Prostate gland (tissue), 2 donors: ENCODE measurements at regions not wholly inside any gene's neighbourhood (a gene's known extent, or its start where the extent isn't known, plus 50 kb on each side); places are given as distances from the start of the nearest gene placed in this dataset.

Experiments
- DNase-seq: peaks from one replicate; pipeline ENCODE4 v3.0.0-alpha.2; 2019; ENCODE audit warnings: low spot score
- H3K27ac ChIP-seq, 2 donors: fragments of 200-600 bp; sonication (generic); 2 replicates each; pipeline ENCODE4 v1.5.1; 2017 to 2019
- H3K27me3 ChIP-seq: fragments of 200-600 bp; sonication (generic); replicated peaks from 2 replicates; pipeline ENCODE4 v1.5.1; 2019; ENCODE audit not compliant: insufficient read depth
- H3K36me3 ChIP-seq, 2 donors: fragments of 200-600 bp; sonication (generic); 1 replicate in 1 of 2; 2 replicates in 1 of 2; pipeline versions ENCODE4 v1.5.1 to v1.8.1; 2017 to 2019
- H3K4me1 ChIP-seq: fragments of 200-600 bp; sonication (generic); replicated peaks from 2 replicates; pipeline ENCODE4 v1.5.1; 2019
- H3K4me3 ChIP-seq, 2 donors: fragments of 200-600 bp; sonication (generic); 2 replicates each; pipeline ENCODE4 v1.5.1; 2017 to 2019
- H3K9me3 ChIP-seq: fragments of 200-600 bp; sonication (generic); 2 replicates; pipeline ENCODE4 v1.5.1; 2017
- CTCF ChIP-seq, 4 experiments: fragments of 200-600 bp in 2 of 4; fragments of 450-650 bp in 2 of 4; sonication (generic) in 2 of 4; IDR thresholded peaks; 1 replicate in 3 of 4; 2 replicates in 1 of 4; pipeline ENCODE4 v1.5.1; 2016 to 2019; ENCODE audit warnings: antibody characterized with exemption in 4 of 4, mild to moderate bottlenecking in 2 of 4, moderate library complexity in 2 of 4
- POLR2A ChIP-seq: fragments of 450-650 bp; IDR thresholded peaks from one replicate; pipeline ENCODE4 v1.6.1; 2016; ENCODE audit warnings: antibody characterized with exemption, mild to moderate bottlenecking
- POLR2AphosphoS5 ChIP-seq: sonication (generic); formaldehyde crosslinking; IDR thresholded peaks from one replicate; pipeline ENCODE4 v1.6.1; 2017; ENCODE audit warnings: antibody characterized with exemption
- WGBS: methylation state at CpG from one replicate; pipeline ENCODE4 v1.1.5; 2018; 5-methylcytosine and 5-hydroxymethylcytosine counted together
- intact Hi-C: fragments of 100-400 bp; cut with DNase I; formaldehyde crosslinking; loops from one replicate; pipeline ENCODE4 v1.14.2; 2022

GRCh38 chr1:96002969-96003964 lies 718.3 kb upstream of the PTBP2 start:
- intact Hi-C loops: no loop called here
- 77% methylated on average over 9 of the region's 9 CpGs for WGBS
- no peak for TF ChIP-seq POLR2A
- TF ChIP-seq POLR2AphosphoS5: no peak
- no peak for TF ChIP-seq CTCF (IDR thresholded peaks at IDR 0.05)

DNA sequence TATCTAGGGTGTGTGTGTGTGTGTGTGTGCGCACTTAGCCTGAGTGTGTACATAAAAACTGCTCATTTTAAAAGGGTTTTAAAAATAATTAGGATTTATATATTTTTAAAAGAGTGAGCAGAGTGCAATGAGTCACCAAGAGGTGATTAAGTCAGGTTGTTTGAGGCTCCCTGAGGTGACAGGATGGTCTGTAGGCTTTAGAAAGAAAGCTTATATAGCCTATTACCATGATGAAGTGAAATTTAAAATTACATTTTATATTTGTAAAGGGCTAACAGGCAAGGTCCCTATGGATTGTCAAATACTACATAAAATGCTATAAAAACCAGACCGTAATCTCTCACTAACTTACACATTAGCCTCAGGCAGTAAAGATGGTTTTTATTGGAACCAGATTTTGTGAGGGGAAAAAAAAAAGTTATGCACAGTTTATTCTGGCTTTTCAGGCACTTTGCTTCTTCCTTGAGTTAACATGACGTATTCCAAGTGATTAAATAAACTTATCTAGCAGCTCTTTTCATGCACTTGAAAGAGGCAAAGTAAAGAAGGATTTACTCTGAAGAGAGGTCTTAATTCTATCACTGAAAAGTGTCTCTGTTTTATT lies 711.7 kb upstream of the PTBP2 start:
- no peaks in the 10 kb centered on the region for H3K36me3 ChIP-seq
- no peak overlapping the region for H3K4me3 ChIP-seq
- no peaks in the 10 kb centered on the region for H3K9me3 ChIP-seq
- TF ChIP-seq CTCF (IDR thresholded peaks at IDR 0.05): no peak
- no peak for TF ChIP-seq POLR2AphosphoS5
- intact Hi-C loops: no loop called here
- DNase-seq: no peak
- 26% methylated on average over 3 of the region's 3 CpGs for WGBS
- H3K4me1 ChIP-seq: no peaks in the 10 kb centered on the region
- H3K27me3 ChIP-seq: no peaks in the 10 kb centered on the region
- H3K27ac ChIP-seq: no peak overlapping the region

More at GRCh38 chr1:96002969-96003964, 718.3 kb upstream of the PTBP2 start:
- no peaks in the 10 kb centered on the region for H3K4me1 ChIP-seq
- no peak overlapping the region for H3K27ac ChIP-seq
- H3K36me3 ChIP-seq: no peaks in the 10 kb centered on the region
- no peaks in the 10 kb centered on the region for H3K27me3 ChIP-seq
- H3K9me3 ChIP-seq: no peaks in the 10 kb centered on the region
- no peak overlapping the region for H3K4me3 ChIP-seq
- no peak for DNase-seq

- intact Hi-C loops: no loop called here
- WGBS: 77% methylated on average over 4 of the region's 4 CpGs
- no peak for TF ChIP-seq POLR2AphosphoS5
- no peak for TF ChIP-seq CTCF (IDR thresholded peaks at IDR 0.05)
- no peak for TF ChIP-seq POLR2A
- H3K4me3 ChIP-seq: no peak overlapping the region
- no peaks in the 10 kb centered on the region for H3K27me3 ChIP-seq
- no peak overlapping the region for H3K27ac ChIP-seq
- no peak for DNase-seq
- no peaks in the 10 kb centered on the region for H3K4me1 ChIP-seq
- H3K9me3 ChIP-seq: no peaks in the 10 kb centered on the region
- no peaks in the 10 kb centered on the region for H3K36me3 ChIP-seq
These were observed 710.0 kb upstream of the PTBP2 start for GRCh38 chr1:96011606-96012005.

DNA sequence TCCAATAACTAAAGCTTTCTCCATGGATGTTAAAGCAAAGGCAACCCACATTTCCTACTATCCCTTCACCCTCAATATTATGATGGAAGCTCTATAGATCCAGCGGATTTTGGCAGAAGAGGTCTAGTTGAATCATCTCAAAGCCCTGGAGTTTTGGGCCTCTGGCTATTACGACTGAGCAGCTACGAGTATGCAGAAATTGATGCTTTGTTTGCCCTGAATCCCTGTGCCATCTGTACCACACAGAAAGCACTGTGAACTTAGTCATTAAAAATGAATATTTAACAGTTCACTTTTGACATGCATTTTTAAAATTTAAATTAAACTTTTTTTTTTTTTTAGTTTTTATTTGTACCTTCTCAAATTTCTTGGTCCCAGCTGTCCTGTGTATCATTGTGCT lies 705.4 kb upstream of the PTBP2 start:
- DNase-seq: no peak
- intact Hi-C loops: no loop called here
- Histone ChIP-seq H3K4me1 (no peaks in the 10 kb centered on the region), H3K9me3 (no peaks in the 10 kb centered on the region), H3K27ac (no peak overlapping the region), H3K36me3 (no peaks in the 10 kb centered on the region), H3K27me3 (no peaks in the 10 kb centered on the region), H3K4me3 (no peak overlapping the region)
- no peak for TF ChIP-seq POLR2A
- no peak for TF ChIP-seq CTCF (IDR thresholded peaks at IDR 0.05)
- TF ChIP-seq POLR2AphosphoS5: no peak
- WGBS: 94% methylated on average over 3 of the region's 3 CpGs

GRCh38 chr1:96020378-96020777 lies 701.2 kb upstream of the PTBP2 start:
- TF ChIP-seq CTCF (IDR thresholded peaks at IDR 0.05): no peak
- no peak for TF ChIP-seq POLR2AphosphoS5
- no peak for TF ChIP-seq POLR2A
- Histone ChIP-seq H3K4me1 (no peaks in the 10 kb centered on the region), H3K27ac (no peak overlapping the region), H3K4me3 (no peak overlapping the region), H3K27me3 (no peaks in the 10 kb centered on the region), H3K36me3 (no peaks in the 10 kb centered on the region), H3K9me3 (no peaks in the 10 kb centered on the region)
- no peak for DNase-seq
- intact Hi-C loops: no loop called here
